ENCODE measurements at regions not wholly inside any gene's neighbourhood (a gene's known extent, or its start where the extent isn't known, plus 50 kb on each side); places are given as distances from the start of the nearest gene placed in this dataset.

DNA sequence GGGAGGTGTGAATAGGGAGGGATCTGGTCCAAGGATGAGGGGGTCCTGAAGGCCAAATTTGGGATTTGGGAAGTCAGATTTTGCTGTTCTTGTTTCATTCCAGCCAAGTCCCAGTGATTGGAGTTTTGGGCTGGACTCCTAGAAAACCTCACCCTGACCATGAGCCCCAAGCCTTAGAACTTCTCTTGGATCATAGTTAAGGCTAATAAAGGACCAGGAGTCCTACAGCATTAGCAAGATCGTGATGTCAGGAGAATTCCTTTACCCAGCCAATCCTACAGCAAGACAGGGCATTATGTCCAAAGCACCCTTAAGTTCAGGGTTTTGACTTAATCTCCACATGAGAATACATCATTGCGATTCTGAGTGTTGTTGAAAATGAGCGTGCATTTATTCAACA is 85.0 kb downstream of the SOX9 start:
- H3K9me3 ChIP-seq (ENCODE audit: low read depth, low read length, poor library complexity, severe bottlenecking) = no peaks in the 10 kb centered on the region
- H3K36me3 ChIP-seq (ENCODE audit: insufficient read depth, low read length, poor library complexity, severe bottlenecking) = no peaks in the 10 kb centered on the region
- no peak for TF ChIP-seq EZH2 (IDR thresholded peaks at IDR 0.05; ENCODE audit: borderline replicate concordance, low read depth, low read length, poor library complexity, severe bottlenecking)
- TF ChIP-seq, protein P1, sequence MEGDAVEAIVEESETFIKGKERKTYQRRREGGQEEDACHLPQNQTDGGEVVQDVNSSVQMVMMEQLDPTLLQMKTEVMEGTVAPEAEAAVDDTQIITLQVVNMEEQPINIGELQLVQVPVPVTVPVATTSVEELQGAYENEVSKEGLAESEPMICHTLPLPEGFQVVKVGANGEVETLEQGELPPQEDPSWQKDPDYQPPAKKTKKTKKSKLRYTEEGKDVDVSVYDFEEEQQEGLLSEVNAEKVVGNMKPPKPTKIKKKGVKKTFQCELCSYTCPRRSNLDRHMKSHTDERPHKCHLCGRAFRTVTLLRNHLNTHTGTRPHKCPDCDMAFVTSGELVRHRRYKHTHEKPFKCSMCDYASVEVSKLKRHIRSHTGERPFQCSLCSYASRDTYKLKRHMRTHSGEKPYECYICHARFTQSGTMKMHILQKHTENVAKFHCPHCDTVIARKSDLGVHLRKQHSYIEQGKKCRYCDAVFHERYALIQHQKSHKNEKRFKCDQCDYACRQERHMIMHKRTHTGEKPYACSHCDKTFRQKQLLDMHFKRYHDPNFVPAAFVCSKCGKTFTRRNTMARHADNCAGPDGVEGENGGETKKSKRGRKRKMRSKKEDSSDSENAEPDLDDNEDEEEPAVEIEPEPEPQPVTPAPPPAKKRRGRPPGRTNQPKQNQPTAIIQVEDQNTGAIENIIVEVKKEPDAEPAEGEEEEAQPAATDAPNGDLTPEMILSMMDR (conservative IDR thresholded peaks at IDR 0.05; ENCODE audit: low read depth, low read length) = no peak
- peaks cover 8% of the 10 kb centered on the region for H3K4me1 ChIP-seq (ENCODE audit: insufficient read depth, low read length, poor library complexity, severe bottlenecking)
- no peak overlapping the region for H3K4me3 ChIP-seq (ENCODE audit: low read depth, low read length, poor library complexity, severe bottlenecking)
- H3K27me3 ChIP-seq (replicated peaks; ENCODE audit: insufficient read depth, low read depth, low read length, poor library complexity) = no peaks in the 10 kb centered on the region
- ChIA-PET POLR2A (ENCODE audit: low non-redundant PET) (no interaction called here), CTCF (no interaction called here)
- no peak overlapping the region for H3K27ac ChIP-seq (ENCODE audit: low read depth, low read length, poor library complexity, severe bottlenecking)
- DNase-seq (ENCODE audit: low spot score) = no peak
- intact Hi-C loops (cut with micrococcal nuclease; ENCODE audit: unreplicated experiment) = no loop called here
- no TSS peak for BruUV-seq (replicated peaks)

DNA sequence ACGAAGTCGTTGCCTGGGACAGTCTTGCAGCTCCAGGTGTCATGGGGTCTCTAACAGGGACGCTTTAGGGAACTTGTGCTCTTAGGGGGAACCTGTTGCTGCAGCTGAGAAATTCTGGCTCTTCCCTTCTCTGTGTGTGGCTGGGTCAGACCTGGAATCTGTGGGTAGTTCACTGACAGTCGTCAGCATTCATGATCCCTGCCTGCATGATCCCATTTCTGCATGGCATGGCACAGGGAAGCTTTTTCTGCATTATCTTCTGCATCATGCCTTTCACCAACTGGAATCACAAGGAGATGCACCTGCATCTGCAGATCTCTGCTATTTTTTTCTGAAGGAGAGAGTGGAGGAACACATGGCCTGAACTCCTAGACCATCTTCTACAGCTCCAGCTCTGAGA is 85.6 kb downstream of the SOX9 start:
- ChIA-PET POLR2A (ENCODE audit: low non-redundant PET) (no interaction called here), CTCF (no interaction called here)
- intact Hi-C loops (cut with micrococcal nuclease; ENCODE audit: unreplicated experiment) = no loop called here
- no peaks in the 10 kb centered on the region for H3K27me3 ChIP-seq (replicated peaks; ENCODE audit: insufficient read depth, low read depth, low read length, poor library complexity)
- peaks cover 8% of the 10 kb centered on the region for H3K4me1 ChIP-seq (ENCODE audit: insufficient read depth, low read length, poor library complexity, severe bottlenecking)
- H3K27ac ChIP-seq (ENCODE audit: low read depth, low read length, poor library complexity, severe bottlenecking) = no peak overlapping the region
- DNase-seq (ENCODE audit: low spot score) = no peak
- no peak overlapping the region for H3K4me3 ChIP-seq (ENCODE audit: low read depth, low read length, poor library complexity, severe bottlenecking)
- H3K9me3 ChIP-seq (ENCODE audit: low read depth, low read length, poor library complexity, severe bottlenecking) = no peaks in the 10 kb centered on the region
- H3K36me3 ChIP-seq (ENCODE audit: insufficient read depth, low read length, poor library complexity, severe bottlenecking) = no peaks in the 10 kb centered on the region
- TF ChIP-seq EZH2 (IDR thresholded peaks at IDR 0.05; ENCODE audit: borderline replicate concordance, low read depth, low read length, poor library complexity, severe bottlenecking) = no peak
- TF ChIP-seq, protein P1 (conservative IDR thresholded peaks at IDR 0.05; ENCODE audit: low read depth, low read length) = no peak
- BruUV-seq (replicated peaks) = no TSS peak

DNA sequence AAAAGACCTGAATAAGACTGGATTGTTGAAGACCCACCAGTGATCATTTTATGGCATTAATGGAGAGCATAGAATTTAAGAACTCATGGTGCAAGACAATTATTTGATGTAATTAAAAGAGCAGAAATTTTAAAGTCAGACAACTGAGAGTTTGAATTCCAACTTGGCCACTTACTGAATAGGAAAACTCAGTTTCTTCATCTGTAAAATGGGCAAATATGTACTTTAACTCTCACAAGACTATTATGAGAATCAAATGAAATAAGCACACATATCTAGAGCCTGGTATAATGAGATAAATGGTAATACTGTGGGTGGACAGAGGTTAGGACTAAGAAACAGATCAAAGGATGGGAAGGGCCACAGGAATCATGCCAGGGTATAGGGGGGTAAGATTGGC is 88.0 kb downstream of the SOX9 start:
- H3K27me3 ChIP-seq (replicated peaks; ENCODE audit: insufficient read depth, low read depth, low read length, poor library complexity) = no peaks in the 10 kb centered on the region
- H3K4me1 ChIP-seq (ENCODE audit: insufficient read depth, low read length, poor library complexity, severe bottlenecking) = peaks cover 8% of the 10 kb centered on the region
- H3K4me3 ChIP-seq (ENCODE audit: low read depth, low read length, poor library complexity, severe bottlenecking) = no peak overlapping the region
- intact Hi-C loops (cut with micrococcal nuclease; ENCODE audit: unreplicated experiment) = no loop called here
- no peak overlapping the region for H3K27ac ChIP-seq (ENCODE audit: low read depth, low read length, poor library complexity, severe bottlenecking)
- no peak for DNase-seq (ENCODE audit: low spot score)
- no peaks in the 10 kb centered on the region for H3K36me3 ChIP-seq (ENCODE audit: insufficient read depth, low read length, poor library complexity, severe bottlenecking)
- no TSS peak for BruUV-seq (replicated peaks)
- H3K9me3 ChIP-seq (ENCODE audit: low read depth, low read length, poor library complexity, severe bottlenecking) = no peaks in the 10 kb centered on the region
- ChIA-PET POLR2A (ENCODE audit: low non-redundant PET) (no interaction called here), CTCF (no interaction called here)
- TF ChIP-seq, protein P1 (conservative IDR thresholded peaks at IDR 0.05; ENCODE audit: low read depth, low read length) = no peak
- no peak for TF ChIP-seq EZH2 (IDR thresholded peaks at IDR 0.05; ENCODE audit: borderline replicate concordance, low read depth, low read length, poor library complexity, severe bottlenecking)

Measured in A673 (cell line).